HCT116 (cell line): ENCODE measurements at regions not wholly inside any gene's neighbourhood (a gene's known extent, or its start where the extent isn't known, plus 50 kb on each side); places are given as distances from the start of the nearest gene placed in this dataset.

ENCODE experiments used
- ATAC-seq: fragments of 200-7000 bp; cut with Tn5 transposase; 2 replicates; pipeline ENCODE4 v1.9.1; 2020; ENCODE audit warnings: mild to moderate bottlenecking, moderate library complexity
- BruUV-seq: library from RNA; stranded (reverse); fragments of 400-500 nt; replicated peaks from 2 replicates; lab custom pipeline; 2021; lab: Mats Ljungman, UMichigan
- CTCF ChIA-PET: fragments of 300-600 bp; sonication (Branson Sonifier 250); formaldehyde crosslinking; loops from one replicate; lab custom pipeline; 2021; ENCODE audit warnings: antibody characterized with exemption; lab: Charles Lee
- POLR2A ChIA-PET: fragments of 300-600, 350-600 bp; sonication (Branson Sonifier 250); formaldehyde crosslinking; loops from one replicate; lab custom pipeline; 2021; ENCODE audit warnings: antibody characterized with exemption; lab: Charles Lee
- RAD21 ChIA-PET, 2 experiments: fragments of 300-600 bp; sonication (Branson Sonifier 250); formaldehyde crosslinking; loops; one replicate each; lab custom pipeline; 2023; ENCODE audit warnings: low total read pairs in 2 of 2; ENCODE audit not compliant: uncharacterized antibody in 2 of 2, unreplicated experiment in 2 of 2, low non-redundant PET in 1 of 2; lab: Charles Lee
- DNase-seq: peaks from one replicate; pipeline ENCODE4 v3.0.0-alpha.2; 2010; ENCODE audit warnings: low read depth, low spot score
- H2AFZ ChIP-seq: fragments of 200-600 bp; shearing (Covaris generic), sonication (generic); 2 replicates; pipeline ENCODE4 v1.6.1; 2017; ENCODE audit warnings: low read depth, mixed run types, mixed read lengths, antibody characterized with exemption, low read length; ENCODE audit not compliant: poor library complexity, severe bottlenecking
- H3K27ac ChIP-seq: 2 replicates; pipeline ENCODE4 v1.5.1; 2012; ENCODE audit warnings: low read depth, low read length
- H3K27me3 ChIP-seq: fragments of 200-600 bp; sonication (generic); 2 replicates; pipeline ENCODE4 v1.6.1; 2016; ENCODE audit warnings: mixed run types, low read length, mixed read lengths; ENCODE audit not compliant: insufficient read depth
- H3K36me3 ChIP-seq, 2 experiments: fragments of 200-500 bp in 1 of 2; fragments of 200-600 bp in 1 of 2; sonication (Bioruptor generic) in 1 of 2; sonication (generic) in 1 of 2; 2 replicates each; pipeline versions ENCODE4 v1.5.1 to v1.6.1; 2014 to 2016; ENCODE audit warnings: low read length in 2 of 2, inconsistent platforms in 1 of 2, mixed read lengths in 1 of 2, mixed run types in 1 of 2; ENCODE audit not compliant: insufficient read depth in 2 of 2, control insufficient read depth in 1 of 2
- H3K4me1 ChIP-seq, 2 experiments: fragments of 200-600 bp in 1 of 2; sonication (generic) in 1 of 2; 2 replicates each; pipeline versions ENCODE4 v1.5.1 to v1.6.1; 2012 to 2017; ENCODE audit warnings: low read length in 2 of 2, inconsistent platforms in 1 of 2, mild to moderate bottlenecking in 1 of 2, mixed read lengths in 1 of 2, mixed run types in 1 of 2, moderate library complexity in 1 of 2; ENCODE audit not compliant: insufficient read depth in 2 of 2, control insufficient read depth in 1 of 2
- H3K4me2 ChIP-seq: fragments of 200-600 bp; sonication (generic); 2 replicates; pipeline ENCODE4 v1.6.1; 2017; ENCODE audit warnings: mixed run types, low read length, mixed read lengths
- H3K4me3 ChIP-seq, 2 experiments: fragments of 200-600 bp in 1 of 2; sonication (generic) in 1 of 2; replicated peaks in 1 of 2; 2 replicates each; pipeline ENCODE4 v1.5.1; 2011 to 2016; ENCODE audit warnings: low read length in 2 of 2, control low read depth in 1 of 2, low read depth in 1 of 2, mild to moderate bottlenecking in 1 of 2, mixed read lengths in 1 of 2, mixed run types in 1 of 2
- H3K79me2 ChIP-seq: fragments of 200-600 bp; sonication (generic); 2 replicates; pipeline ENCODE4 v1.6.1; 2017; ENCODE audit warnings: mild to moderate bottlenecking, mixed run types, low read length, moderate library complexity, mixed read lengths; ENCODE audit not compliant: insufficient read depth
- H3K9ac ChIP-seq: fragments of 200-600 bp; sonication (generic); 2 replicates; pipeline ENCODE4 v1.6.1; 2016; ENCODE audit warnings: low read length, mixed read lengths
- H3K9me2 ChIP-seq: fragments of 200-600 bp; sonication (generic), shearing (Covaris generic); 2 replicates; pipeline ENCODE4 v1.6.1; 2017; ENCODE audit warnings: mixed run types, mild to moderate bottlenecking, moderate library complexity; ENCODE audit not compliant: insufficient read depth
- H3K9me3 ChIP-seq, 2 experiments: fragments of 200-500 bp in 1 of 2; fragments of 200-600 bp in 1 of 2; sonication (Bioruptor generic) in 1 of 2; sonication (generic) in 1 of 2; 2 replicates each; pipeline ENCODE4 v1.6.1; 2014 to 2017; ENCODE audit warnings: low read length in 2 of 2, mixed read lengths in 2 of 2, inconsistent platforms in 1 of 2, low read depth in 1 of 2, mild to moderate bottlenecking in 1 of 2, mixed run types in 1 of 2, moderate library complexity in 1 of 2; ENCODE audit not compliant: control insufficient read depth in 1 of 2, insufficient read depth in 1 of 2
- H4K20me1 ChIP-seq: fragments of 200-600 bp; sonication (generic), shearing (Covaris generic); 2 replicates; pipeline ENCODE4 v1.6.1; 2017; ENCODE audit warnings: mixed run types, mild to moderate bottlenecking, moderate library complexity; ENCODE audit not compliant: insufficient read depth
- ATF3 ChIP-seq: IDR thresholded peaks from 2 replicates; pipeline ENCODE4 v1.6.1; 2012
- CEBPB ChIP-seq: IDR thresholded peaks from 2 replicates; pipeline ENCODE4 v1.6.1; 2012; ENCODE audit warnings: low read depth
- CTCF ChIP-seq, 3 experiments: fragments of 200-600 bp in 1 of 3; sonication (generic) in 1 of 3; IDR thresholded peaks in 2 of 3; conservative IDR thresholded peaks in 1 of 3; 2 replicates each; pipeline ENCODE4 v1.5.1; 2012 to 2017; ENCODE audit warnings: low read depth in 2 of 3, low read length in 2 of 3, antibody characterized with exemption in 1 of 3, borderline replicate concordance in 1 of 3, control low read depth in 1 of 3, mild to moderate bottlenecking in 1 of 3, mixed read lengths in 1 of 3, mixed run types in 1 of 3, moderate library complexity in 1 of 3; ENCODE audit not compliant: insufficient read depth in 1 of 3
- EGR1 ChIP-seq: IDR thresholded peaks from 2 replicates; pipeline ENCODE4 v1.6.1; 2012; ENCODE audit warnings: low read depth
- EZH2phosphoT487 ChIP-seq: fragments of 200-600 bp; IDR thresholded peaks from 2 replicates; pipeline ENCODE4 v1.6.1; 2018; ENCODE audit warnings: antibody characterized with exemption, borderline replicate concordance
- MAX ChIP-seq: IDR thresholded peaks from 2 replicates; pipeline ENCODE4 v1.6.1; 2012
- POLR2A ChIP-seq: IDR thresholded peaks from 2 replicates; pipeline ENCODE4 v1.7.0; 2011; ENCODE audit warnings: borderline replicate concordance; ENCODE audit not compliant: insufficient read depth, insufficient read length; ENCODE audit errors: extremely low read depth
- POLR2AphosphoS5 ChIP-seq: IDR thresholded peaks from 2 replicates; pipeline ENCODE4 v1.6.1; 2011; ENCODE audit warnings: mild to moderate bottlenecking, low read depth, low read length, moderate library complexity
- RAD21 ChIP-seq: IDR thresholded peaks from 2 replicates; pipeline ENCODE4 v1.6.1; 2012; ENCODE audit warnings: low read depth, mild to moderate bottlenecking
- REST ChIP-seq: IDR thresholded peaks from 2 replicates; pipeline ENCODE4 v1.6.1; 2012; ENCODE audit warnings: low read depth
- SP1 ChIP-seq: IDR thresholded peaks from 2 replicates; pipeline ENCODE4 v1.6.1; 2012; ENCODE audit warnings: low read depth
- SRF ChIP-seq: IDR thresholded peaks from 2 replicates; pipeline ENCODE4 v1.6.1; 2012; ENCODE audit warnings: low read depth
- YY1 ChIP-seq: IDR thresholded peaks from 2 replicates; pipeline ENCODE4 v1.6.1; 2011; ENCODE audit warnings: low read length, low read depth, moderate library complexity, mild to moderate bottlenecking; ENCODE audit not compliant: insufficient replicate concordance; ENCODE audit errors: extremely low read depth
- ZBTB33 ChIP-seq: IDR thresholded peaks from 2 replicates; pipeline ENCODE4 v1.6.1; 2011; ENCODE audit warnings: mild to moderate bottlenecking, low read length, moderate library complexity; ENCODE audit not compliant: insufficient replicate concordance; ENCODE audit errors: extremely low read depth
- ZFX ChIP-seq: fragments of 450-650 bp; IDR thresholded peaks from 2 replicates; pipeline ENCODE4 v1.6.1; 2017
- ZNF274 ChIP-seq: fragments of 200-500 bp; sonication (Bioruptor generic); IDR thresholded peaks from 2 replicates; pipeline ENCODE4 v1.6.1; 2014; ENCODE audit warnings: mild to moderate bottlenecking, low read depth, low read length, inconsistent platforms
- intact Hi-C: fragments of 100-400 bp; cut with micrococcal nuclease; formaldehyde crosslinking; loops from 2 replicates; pipeline ENCODE4 v1.10.0; 2022

- Histone ChIP-seq H3K9me3 (peaks cover 0 to 16% of the 10 kb centered on the region in 2 experiments; a peak in 2 of 4 replicates), H3K4me1 (no peaks in the 10 kb centered on the region), H2AFZ (no peak overlapping the region), H3K4me2 (no peak overlapping the region), H3K4me3 (no peak overlapping the region), H3K27me3 (no peaks in the 10 kb centered on the region), H3K9me2 (no peaks in the 10 kb centered on the region), H3K36me3 (no peaks in the 10 kb centered on the region), H4K20me1 (no peaks in the 10 kb centered on the region), H3K9ac (no peak overlapping the region), H3K27ac (no peak overlapping the region), H3K79me2 (no peaks in the 10 kb centered on the region)
- RAD21 ChIA-PET, result no interaction called here
- TF ChIP-seq SRF (no peak), MAX (no peak), ZFX (no peak), EZH2phosphoT487 (no peak), CEBPB (no peak), REST (no peak), ZBTB33 (no peak), ZNF274 (no peak), ATF3 (no peak), EGR1 (no peak), RAD21 (no peak), YY1 (no peak), CTCF (IDR thresholded peaks at IDR 0.05 in 2 of 3, conservative IDR thresholded peaks at IDR 0.05 in 1 of 3; ENCODE audit: borderline replicate concordance in 1 of 3, insufficient read depth in 1 of 3, low read depth in 2 of 3, low read length in 2 of 3) (no peak), POLR2A (no peak), POLR2AphosphoS5 (no peak), SP1 (no peak)
- intact Hi-C loops, result no loop called here
- no TSS peak for BruUV-seq
- CTCF ChIA-PET, result no interaction called here
- ATAC-seq, result no peak
- no peak for DNase-seq
- POLR2A ChIA-PET, result no interaction called here
These were observed 1466.0 kb downstream of the CDH11 start for GRCh38 chr16:63655846-63656245.
